Activated T-helper 1 cell treated with Interleukin-2 at 50 U/mL for 16 hours (primary cell): ENCODE measurements at regions not wholly inside any gene's neighbourhood (a gene's known extent, or its start where the extent isn't known, plus 50 kb on each side); places are given as distances from the start of the nearest gene placed in this dataset.
"Not testable (repeated sequence)": the region's sequence is repeated elsewhere in the genome, so short reads cannot be mapped to it uniquely, and the experiment has no call there.

Experiments used
- DNase-seq: peaks from one replicate; pipeline ENCODE4 v3.0.0-alpha.2; 2020; ENCODE audit warnings: low read depth

DNA sequence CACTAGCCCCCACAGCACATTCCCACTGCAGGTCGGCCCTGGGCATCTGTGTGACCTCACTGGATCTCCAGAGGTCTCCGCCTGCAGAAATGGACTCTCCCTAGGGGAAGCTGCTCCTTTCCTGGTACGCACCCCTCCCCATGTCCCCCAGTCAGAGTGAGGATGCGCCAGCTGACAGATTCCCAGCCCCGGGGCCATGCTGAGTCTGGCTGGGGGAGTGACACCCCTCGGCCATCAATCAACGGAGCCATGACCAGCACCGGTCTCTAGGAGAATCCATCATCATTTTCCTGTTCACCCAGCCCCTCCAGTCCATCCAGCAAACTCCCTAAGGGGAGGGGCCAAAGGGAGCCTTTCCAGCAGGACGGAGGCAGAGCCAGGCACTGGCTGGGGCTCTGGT, 68.7 kb upstream of the PAX7 start:
- no peak for DNase-seq

DNA sequence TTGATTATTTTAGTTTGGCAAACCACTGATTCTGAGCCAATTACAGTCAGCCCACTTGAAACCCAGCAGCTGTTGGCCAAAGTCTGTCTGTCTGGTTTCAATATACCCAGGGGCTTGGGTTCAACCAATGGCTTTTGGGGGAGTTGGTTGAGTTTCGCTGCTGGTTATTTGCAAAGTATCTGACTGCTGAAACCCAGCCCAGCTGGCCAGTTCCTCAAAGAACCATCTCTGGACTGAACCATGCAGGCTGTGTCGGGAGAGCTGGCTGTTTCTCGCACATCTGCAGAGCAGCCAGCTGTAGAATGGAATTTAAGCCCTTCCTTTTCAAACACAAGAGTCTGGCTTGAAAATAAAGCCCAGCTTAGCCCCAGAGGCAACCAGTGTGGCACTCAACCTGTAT, 66.0 kb upstream of the PAX7 start:
- DNase-seq = no peak

GRCh38 chr1:18565321-18565720, 65.3 kb upstream of the PAX7 start:
- no peak for DNase-seq

DNA sequence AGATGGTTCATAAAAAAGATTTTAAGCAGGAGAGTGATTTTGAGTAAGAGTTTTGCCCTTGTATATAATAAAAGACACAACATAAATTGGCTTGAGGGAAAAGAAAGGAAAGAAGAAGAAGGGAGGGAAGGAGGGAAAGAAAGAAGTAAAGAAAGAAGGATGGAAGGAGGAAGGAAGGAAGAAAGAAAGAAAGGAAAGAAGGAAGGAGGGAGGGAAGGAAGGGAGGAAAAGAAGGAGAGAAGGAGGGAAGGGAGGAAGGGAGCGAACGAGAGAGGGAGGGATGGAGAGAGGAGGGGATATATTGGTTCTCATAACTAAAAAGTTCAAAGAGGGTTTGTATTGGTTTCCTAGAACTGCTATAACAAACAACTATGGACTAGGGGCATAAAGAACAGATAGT, 62.2 kb upstream of the PAX7 start:
- no peak for DNase-seq

DNA sequence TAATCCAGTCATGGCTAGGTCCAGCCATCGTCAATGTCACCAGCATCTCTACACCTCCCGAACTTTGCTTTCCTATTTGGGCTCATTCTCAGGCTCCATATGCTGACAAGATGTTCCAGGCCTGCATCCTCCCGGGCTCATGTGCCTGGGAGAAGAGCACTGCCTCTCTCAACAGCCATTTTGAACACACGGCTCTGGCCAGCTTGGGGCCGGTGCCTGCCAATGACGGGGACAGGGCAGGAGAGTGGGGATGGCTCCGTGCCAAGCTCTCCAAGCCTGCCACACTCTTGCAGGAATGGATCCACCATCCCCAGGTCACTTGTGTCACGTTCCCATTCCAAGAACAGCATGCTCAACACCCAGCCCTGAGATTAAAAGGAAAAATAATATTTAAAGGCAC, 61.4 kb upstream of the PAX7 start:
- DNase-seq = no peak

- no peak for DNase-seq
Observed at GRCh38 chr1:18569811-18570545, 60.7 kb upstream of the PAX7 start.

GRCh38 chr1:18571275-18571674, 59.4 kb upstream of the PAX7 start:
- no peak for DNase-seq

GRCh38 chr1:18572022-18572880, 58.4 kb upstream of the PAX7 start:
- DNase-seq = no peak

DNA sequence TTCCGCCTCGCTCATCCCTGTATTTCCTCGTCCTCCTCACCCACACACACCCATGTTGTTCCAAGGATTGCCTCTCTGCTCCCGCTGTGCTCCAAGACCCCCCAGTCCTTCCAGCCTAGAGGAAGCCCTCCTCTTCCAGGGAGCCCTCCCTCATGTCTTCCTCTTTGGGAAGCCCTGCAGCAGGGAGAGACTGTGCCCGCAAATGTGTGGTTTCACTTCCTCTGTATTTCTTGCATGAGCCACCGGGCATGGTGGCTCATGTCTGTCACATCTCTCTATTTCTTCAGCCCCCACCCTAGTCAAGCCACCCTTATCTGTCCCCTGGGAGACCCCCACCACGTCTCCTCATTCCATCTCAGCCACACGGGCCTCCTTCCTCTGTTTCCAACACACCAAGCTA, 57.5 kb upstream of the PAX7 start:
- DNase-seq = no peak

- DNase-seq = no peak
Observed at GRCh38 chr1:18574754-18575153, 55.9 kb upstream of the PAX7 start.

GRCh38 chr1:18575620-18576019, 55.0 kb upstream of the PAX7 start:
- DNase-seq = peak; percentile 5

- no peak for DNase-seq
Observed at GRCh38 chr1:18578271-18578670, 52.4 kb upstream of the PAX7 start.

DNA sequence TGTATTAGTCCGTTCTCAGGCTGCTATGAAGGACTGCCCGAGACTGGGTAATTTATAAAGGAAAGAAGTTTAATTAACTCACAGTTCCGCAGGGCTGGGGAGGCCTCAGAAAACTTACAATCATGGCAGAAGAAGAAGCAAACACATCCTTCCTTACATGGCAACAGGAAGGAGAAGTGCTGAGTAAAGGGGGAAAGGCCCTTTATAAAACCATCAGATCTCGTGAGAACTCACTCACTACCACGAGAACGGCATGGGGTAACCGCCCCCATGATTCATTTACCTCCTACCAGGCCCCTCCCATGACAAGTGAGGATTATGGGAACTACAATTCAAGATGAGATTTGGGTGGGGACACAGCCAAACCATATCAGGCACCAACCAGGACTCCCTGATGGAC, 51.4 kb upstream of the PAX7 start:
- DNase-seq = not testable (repeated sequence)

DNA sequence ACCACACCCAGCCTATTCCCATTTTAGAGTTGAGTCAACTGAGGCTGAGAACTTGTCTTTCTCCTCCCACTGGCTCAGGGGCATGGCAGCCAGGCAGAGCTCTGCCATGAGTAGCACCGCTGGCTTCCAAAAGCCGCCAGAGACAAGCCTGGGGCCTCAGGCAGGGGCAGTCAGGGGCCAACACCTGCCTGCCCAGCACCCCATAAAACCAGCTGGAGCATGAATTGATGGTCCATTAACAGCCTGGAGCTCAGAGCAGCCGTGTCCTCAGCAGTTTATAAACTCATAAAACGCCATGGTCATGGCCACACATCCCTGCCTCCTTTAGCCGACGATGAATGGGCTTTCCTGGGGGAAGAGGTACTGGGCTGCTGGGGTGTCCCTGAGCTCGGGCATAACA, 50.6 kb upstream of the PAX7 start:
- no peak for DNase-seq

DNA sequence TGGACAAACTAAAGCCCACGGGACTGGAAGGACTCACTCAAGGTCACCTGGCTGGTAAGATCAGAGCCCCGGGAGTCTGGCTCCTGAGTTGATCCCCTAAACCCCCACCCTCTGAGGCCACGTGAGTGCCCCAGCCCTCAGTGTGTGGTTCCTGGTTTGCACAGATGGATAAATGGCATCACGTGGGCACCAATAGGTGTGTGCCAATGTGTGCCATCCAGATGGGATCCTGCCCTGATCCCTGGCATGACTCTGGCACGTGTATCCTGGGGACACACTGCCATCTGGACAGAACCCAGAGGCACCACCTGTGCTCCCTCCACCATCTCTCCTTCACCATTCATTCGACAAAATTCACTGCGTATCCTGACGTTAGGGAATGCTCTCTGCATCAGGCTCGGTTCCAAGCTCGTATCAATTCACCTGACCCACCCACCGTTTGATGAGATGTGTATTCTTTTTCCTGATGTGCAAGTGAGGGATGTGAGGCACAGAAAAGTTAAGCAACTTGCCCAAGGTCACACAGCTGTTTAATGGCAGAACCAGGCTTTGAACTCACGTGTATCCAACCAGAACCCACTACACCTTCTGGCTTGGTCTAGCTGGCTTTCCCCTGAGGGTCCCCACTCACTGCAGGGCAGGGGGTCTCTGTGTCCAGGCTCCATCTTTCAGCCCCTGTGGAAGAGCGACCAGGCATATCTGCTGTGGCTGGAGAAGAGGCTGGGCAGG, 49.8 kb upstream of the PAX7 start:
- DNase-seq = no peak
